Type B pancreatic cell (in vitro differentiated cells): ENCODE measurements at regions not wholly inside any gene's neighbourhood (a gene's known extent, or its start where the extent isn't known, plus 50 kb on each side); places are given as distances from the start of the nearest gene placed in this dataset.

Source experiments
- DNase-seq: peaks from one replicate; pipeline ENCODE4 v3.0.0; 2021; ENCODE audit warnings: mixed read lengths; ENCODE audit not compliant: unreplicated experiment; ENCODE audit errors: extremely low spot score
- H3K27ac Mint-ChIP-seq: 2 replicates; pipeline ENCODE4 v1.8.0; 2021; ENCODE audit warnings: mild to moderate bottlenecking, mixed read lengths
- H3K27me3 Mint-ChIP-seq: 2 replicates; pipeline ENCODE4 v1.8.0; 2021; ENCODE audit warnings: mixed read lengths
- H3K36me3 Mint-ChIP-seq: 2 replicates; pipeline ENCODE4 v1.8.0; 2021; ENCODE audit warnings: mixed read lengths
- H3K4me1 Mint-ChIP-seq: one replicate; pipeline ENCODE4 v1.8.0; 2021; ENCODE audit warnings: mixed read lengths; ENCODE audit not compliant: unreplicated experiment
- H3K4me3 Mint-ChIP-seq: 2 replicates; pipeline ENCODE4 v1.8.0; 2021; ENCODE audit warnings: mild to moderate bottlenecking, mixed read lengths
- H3K9me3 Mint-ChIP-seq: 2 replicates; pipeline ENCODE4 v1.8.0; 2021; ENCODE audit warnings: mixed read lengths
- TF ChIP-seq, protein P1 (sequence below): fragments of 200-600 bp; sonication (generic); conservative IDR thresholded peaks from 2 replicates; pipeline ENCODE4 v1.5.0; 2021; ENCODE audit warnings: antibody characterized with exemption, mild to moderate bottlenecking

DNA sequence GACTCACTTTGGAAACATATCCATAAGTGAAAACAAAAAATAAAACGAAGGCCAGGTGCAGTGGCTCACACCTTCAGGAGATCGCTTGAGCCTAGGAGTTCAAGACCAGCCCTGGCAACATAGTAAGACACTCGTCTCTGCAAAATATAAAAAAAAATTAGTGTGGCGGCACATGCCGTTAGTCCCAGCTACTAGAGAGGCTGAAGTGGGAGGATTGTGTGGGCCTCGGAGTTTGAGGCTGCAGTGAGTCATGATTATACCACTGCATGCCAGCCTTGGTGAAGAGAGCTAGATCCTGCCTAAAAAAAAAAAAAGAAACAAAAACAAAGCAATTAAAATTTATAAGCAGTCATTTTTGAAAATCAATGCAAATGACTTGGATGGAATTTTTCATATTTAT lies 54.7 kb upstream of the NANOGP8 start:
- H3K36me3 Mint-ChIP-seq, result no peaks in the 10 kb centered on the region
- no peaks in the 10 kb centered on the region for H3K27me3 Mint-ChIP-seq
- TF ChIP-seq, protein P1, sequence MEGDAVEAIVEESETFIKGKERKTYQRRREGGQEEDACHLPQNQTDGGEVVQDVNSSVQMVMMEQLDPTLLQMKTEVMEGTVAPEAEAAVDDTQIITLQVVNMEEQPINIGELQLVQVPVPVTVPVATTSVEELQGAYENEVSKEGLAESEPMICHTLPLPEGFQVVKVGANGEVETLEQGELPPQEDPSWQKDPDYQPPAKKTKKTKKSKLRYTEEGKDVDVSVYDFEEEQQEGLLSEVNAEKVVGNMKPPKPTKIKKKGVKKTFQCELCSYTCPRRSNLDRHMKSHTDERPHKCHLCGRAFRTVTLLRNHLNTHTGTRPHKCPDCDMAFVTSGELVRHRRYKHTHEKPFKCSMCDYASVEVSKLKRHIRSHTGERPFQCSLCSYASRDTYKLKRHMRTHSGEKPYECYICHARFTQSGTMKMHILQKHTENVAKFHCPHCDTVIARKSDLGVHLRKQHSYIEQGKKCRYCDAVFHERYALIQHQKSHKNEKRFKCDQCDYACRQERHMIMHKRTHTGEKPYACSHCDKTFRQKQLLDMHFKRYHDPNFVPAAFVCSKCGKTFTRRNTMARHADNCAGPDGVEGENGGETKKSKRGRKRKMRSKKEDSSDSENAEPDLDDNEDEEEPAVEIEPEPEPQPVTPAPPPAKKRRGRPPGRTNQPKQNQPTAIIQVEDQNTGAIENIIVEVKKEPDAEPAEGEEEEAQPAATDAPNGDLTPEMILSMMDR, result no peak
- no peak overlapping the region for H3K27ac Mint-ChIP-seq
- no peak for DNase-seq
- H3K4me3 Mint-ChIP-seq, result no peak overlapping the region
- no peaks in the 10 kb centered on the region for H3K9me3 Mint-ChIP-seq
- H3K4me1 Mint-ChIP-seq, result peaks cover 12% of the 10 kb centered on the region

DNA sequence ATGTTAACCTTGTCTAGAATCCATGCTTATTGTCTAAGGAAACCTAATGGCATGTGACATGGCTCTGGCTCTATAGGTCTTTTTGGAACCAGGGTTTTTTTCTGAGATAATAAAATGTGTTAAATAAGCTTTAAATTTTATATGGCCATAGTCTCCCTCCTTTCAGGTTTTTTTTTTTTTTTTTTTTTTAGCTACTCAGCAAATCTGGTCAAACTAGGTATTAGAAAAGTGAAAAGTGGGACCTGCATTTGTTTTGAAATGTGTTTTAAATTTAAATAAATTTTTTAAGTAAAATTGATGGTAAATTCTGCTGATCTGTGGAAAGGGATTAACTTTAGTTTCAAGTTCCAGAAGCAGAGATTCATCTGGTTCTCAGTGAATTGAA lies 52.1 kb upstream of the NANOGP8 start:
- Mint-ChIP-seq H3K9me3 (no peaks in the 10 kb centered on the region), H3K4me3 (no peak overlapping the region), H3K4me1 (peaks cover 12% of the 10 kb centered on the region), H3K36me3 (peaks cover under 1% of the 10 kb centered on the region), H3K27me3 (no peaks in the 10 kb centered on the region), H3K27ac (no peak overlapping the region)
- no peak for DNase-seq
- TF ChIP-seq, protein P1, result no peak

DNA sequence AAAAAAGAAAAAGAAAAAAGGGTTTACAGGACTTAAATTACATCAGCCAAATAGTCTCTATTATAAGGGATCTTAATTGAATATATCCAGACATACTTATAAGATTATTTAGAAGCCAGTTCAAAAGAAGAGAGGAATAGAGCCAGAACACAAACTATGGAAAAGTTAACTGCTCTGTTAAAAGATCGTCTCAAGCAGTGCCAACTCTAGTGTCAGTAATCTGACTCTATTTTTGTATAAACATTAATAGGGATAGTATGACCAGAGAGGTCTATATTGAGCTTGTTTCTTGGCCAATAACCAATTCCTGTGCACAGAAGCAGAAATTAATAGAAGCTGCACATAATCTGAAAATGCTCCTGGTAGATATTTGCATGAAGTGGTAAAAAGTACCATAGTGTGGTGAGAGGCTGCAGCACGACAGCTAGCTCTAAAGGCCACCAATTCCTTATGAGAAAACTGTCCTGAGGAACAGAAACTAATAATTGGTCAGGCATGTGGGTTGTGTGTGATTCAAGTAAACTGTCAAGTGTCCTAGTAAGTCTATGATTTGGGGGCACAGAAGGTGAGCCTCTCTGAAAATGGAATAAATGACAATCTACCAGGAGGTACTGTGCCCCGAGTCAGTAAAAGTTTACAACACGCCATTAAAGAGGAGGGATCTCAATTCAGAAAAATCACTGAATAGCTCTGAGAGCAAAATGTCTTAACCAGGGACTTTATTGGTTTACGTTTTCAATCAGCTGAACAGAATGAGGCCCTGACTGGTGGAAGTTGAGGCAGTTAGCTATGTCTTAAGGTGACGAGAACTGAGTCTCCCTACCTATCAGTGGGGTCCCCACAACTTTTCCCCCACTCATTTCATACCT lies 51.5 kb upstream of the NANOGP8 start:
- DNase-seq, result no peak
- Mint-ChIP-seq H3K27me3 (no peaks in the 10 kb centered on the region), H3K4me1 (peaks cover 10% of the 10 kb centered on the region), H3K27ac (no peak overlapping the region), H3K36me3 (peaks cover 4% of the 10 kb centered on the region), H3K9me3 (no peaks in the 10 kb centered on the region), H3K4me3 (no peak overlapping the region)
- TF ChIP-seq, protein P1, result no peak
